HEK293T (cell line): ENCODE measurements at regions not wholly inside any gene's neighbourhood (a gene's known extent, or its start where the extent isn't known, plus 50 kb on each side); places are given as distances from the start of the nearest gene placed in this dataset.

Experiments
- BHLHE40 ChIP-seq: fragments of 450-650 bp; IDR thresholded peaks from 2 replicates; pipeline ENCODE4 v1.6.1; 2016; ENCODE audit warnings: mild to moderate bottlenecking, moderate library complexity, borderline replicate concordance
- ELF4 ChIP-seq: fragments of 450-650 bp; IDR thresholded peaks from 2 replicates; pipeline ENCODE4 v1.6.1; 2017; ENCODE audit warnings: antibody characterized with exemption
- FOXM1 ChIP-seq: fragments of 450-650 bp; IDR thresholded peaks from 2 replicates; pipeline ENCODE4 v1.6.1; 2017; ENCODE audit warnings: mild to moderate bottlenecking, borderline replicate concordance

- no peak for TF ChIP-seq BHLHE40
- TF ChIP-seq FOXM1, result no peak
- no peak for TF ChIP-seq ELF4
These were observed 167.6 kb upstream of the COL8A1 start for GRCh38 chr3:99470841-99471240.
